ENCODE measurements at regions not wholly inside any gene's neighbourhood (a gene's known extent, or its start where the extent isn't known, plus 50 kb on each side); places are given as distances from the start of the nearest gene placed in this dataset.

DNA sequence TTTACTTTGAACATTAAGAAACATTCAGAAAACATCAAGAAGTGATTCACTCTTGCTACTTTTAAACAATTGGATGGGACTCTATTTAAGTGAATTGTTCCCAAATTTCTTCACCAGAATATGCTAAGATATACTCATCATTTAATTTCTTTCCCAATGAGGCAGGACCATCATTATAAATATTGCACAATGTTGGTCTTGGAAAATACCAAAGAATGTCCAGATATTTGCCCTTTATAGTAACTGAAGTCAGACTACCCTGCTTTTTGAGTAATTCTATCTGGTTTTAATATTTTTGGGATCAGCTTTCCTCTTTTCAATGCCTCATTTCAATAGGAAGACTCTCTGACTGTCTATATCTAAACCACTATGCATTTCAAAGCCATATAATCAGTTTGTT, 129.4 kb upstream of the TENM3 start:
- no peak for DNase-seq (ENCODE audit: low read depth in 2 of 2)

DNA sequence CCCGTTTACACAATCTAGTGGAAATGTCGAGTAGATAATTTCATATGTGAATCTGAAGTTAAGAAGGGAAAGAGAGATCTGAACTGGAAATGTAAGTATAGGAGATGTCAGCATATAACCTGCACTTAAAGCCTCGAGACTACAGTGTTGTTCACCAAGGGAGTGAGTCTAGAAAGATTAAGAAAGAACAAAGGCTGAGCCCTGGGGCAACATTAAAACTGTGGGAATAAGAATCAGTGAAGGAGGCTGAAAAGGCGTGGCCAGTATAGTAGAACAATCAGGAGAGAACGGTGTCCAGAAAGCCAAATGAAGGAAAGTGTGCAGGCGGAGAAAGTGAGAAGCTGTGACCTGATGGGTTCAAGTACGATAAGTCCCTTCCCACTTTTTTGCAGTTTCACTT, 118.8 kb upstream of the TENM3 start:
- no peak for DNase-seq (ENCODE audit: low read depth in 2 of 2)

DNA sequence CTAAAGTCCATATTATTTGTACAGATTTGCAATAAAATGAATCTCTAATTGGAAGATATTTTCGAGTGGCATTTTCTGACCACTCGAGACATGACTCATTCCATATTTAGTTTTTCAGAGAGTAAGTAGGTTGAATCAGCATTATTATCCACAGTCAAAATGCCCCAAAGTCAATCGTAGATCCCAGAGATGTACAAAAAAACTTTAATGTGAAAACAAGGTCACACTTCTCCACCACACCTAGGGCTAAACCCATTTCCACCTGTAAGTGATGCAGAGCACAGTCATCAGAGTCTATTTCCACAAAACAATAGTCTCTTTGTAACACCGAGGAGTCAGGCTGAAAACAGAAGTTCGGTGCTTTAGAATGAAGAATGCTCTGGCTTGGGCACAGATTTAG, 117.1 kb upstream of the TENM3 start:
- DNase-seq (ENCODE audit: low read depth in 2 of 2): no peak

DNA sequence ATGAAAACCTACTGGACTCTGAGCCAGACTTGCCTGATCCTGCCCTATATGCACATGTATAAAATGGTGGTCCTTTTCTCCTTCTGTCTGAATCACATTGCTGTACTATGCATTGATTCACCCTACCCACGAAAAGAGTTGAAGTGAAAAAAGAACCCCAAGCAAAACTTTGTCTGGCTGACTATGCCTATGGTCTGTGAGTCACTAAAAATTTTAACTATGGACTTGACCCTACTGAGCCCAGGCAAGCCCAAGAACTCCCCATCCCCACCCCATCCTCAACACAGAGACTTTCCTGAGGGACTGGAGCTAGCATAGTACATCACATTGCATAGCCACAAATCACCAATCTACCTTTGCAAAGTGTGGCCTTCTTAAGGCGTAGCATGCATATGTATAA, 116.6 kb upstream of the TENM3 start:
- no peak for DNase-seq (ENCODE audit: low read depth in 2 of 2)

DNA sequence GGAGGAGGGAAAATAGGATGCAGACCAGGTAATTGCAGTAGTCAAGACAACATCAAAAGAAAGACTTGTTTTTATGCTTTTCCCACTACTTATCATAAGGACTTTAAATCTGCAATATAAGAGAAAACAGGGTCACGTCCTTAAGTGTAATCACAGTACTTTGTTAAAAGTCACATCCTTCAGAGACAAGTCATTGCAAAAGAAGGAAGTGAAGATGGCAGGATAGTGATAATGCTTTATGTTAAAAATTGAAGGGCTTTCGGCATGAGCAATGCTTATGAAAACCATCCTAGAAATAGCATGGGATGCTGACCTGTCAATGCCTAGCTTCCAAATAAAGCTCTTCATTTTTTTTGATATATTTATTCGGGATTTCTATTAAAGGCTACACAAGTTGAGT, 110.2 kb upstream of the TENM3 start:
- no peak for DNase-seq (ENCODE audit: low read depth in 2 of 2)

DNA sequence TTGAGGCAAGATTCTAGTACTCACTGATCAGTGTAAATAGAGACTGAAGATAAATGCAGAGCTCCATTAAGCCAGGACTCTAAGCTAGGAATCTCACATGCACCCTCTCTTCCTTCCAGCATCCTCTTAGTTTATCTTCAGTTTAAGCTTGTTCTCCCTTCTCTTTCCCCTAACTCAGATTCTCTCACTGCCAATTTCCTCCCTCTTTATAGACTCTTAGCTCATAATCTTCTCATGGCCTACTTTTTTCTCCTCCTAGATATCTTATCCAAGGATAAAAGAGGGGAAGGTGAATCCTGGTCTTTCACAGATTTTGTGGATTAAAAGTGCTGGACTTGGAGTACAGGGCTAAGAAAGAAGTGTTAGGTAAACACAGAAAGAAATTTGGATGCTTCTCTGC, 108.9 kb upstream of the TENM3 start:
- DNase-seq (ENCODE audit: low read depth in 2 of 2): no peak

DNA sequence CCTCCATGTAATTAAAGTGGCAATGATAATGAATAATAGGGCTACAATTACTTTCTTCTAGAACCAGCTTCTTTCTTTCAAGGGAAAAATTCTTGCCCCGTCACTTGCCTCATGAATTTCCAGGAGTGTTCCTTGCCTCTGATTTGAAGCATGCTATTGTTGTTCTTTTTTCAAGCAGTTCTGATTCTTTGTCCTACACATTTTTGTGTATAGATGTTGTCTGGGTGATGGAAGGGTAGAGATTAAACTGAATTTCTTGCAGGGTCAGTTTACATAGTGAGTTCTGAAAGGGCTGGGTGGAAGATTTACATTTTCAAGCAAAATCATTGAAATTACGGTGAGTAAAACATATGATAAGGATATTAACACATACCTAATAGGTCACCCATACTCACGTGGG, 107.0 kb upstream of the TENM3 start:
- DNase-seq (ENCODE audit: low read depth in 2 of 2): no peak

DNA sequence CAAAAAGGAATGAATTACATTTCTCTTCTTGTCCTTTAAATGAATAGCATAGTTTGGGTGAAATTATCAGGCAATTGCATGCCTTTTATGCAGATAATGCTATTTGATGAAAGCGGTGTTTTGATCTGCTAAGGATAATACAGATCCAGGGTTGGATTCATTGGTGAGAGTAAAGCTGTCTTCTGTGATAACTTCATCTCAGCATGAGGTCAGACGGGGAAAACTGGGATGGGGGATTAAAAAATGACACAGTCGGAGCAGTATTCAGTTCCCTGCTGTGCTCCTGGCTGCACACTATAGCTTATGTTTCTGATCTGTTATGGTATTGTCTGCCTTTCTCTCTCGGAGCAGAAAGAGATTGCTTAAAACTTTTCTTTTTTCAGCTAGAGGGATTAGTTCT, 105.9 kb upstream of the TENM3 start:
- DNase-seq (ENCODE audit: low read depth in 2 of 2): no peak

DNA sequence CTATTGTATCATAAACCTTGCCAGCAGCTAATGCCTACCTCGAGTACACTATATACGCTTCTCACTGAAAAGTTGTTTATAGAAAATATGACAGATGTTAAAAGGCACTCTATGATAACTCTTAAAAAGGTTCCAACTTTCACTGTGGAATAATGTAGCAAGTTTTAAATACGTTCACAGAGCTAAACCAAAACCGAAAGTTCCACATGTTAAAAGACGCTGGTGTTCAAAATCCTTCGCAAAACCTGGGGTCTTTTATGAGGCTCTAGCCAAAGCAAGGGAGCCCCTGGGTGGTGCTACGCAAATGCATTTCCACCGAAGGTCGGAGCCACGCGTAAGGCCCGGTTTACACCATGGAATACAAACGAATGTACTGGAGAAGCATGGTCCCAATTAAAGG, 103.7 kb upstream of the TENM3 start:
- DNase-seq (ENCODE audit: low read depth in 2 of 2): no peak

DNA sequence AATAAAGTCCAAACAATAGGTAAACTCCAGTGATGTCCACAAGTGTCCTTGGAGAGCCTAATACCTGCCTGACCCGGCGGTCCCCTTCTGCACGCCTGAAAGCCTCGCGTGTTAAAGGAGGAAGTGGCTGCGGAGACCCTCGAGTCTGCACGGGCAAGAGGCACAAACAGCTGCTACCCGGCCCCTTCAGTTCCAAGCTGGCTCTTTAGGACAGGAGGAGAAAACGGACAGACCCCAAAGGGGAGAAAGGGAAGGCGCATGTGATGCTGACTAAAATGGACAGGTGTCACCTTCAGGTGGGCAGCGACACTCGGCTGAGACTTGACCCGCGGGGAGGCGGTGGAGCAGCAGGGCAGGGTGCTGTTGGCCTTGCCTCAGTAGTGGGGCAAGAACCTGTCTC, 102.7 kb upstream of the TENM3 start:
- no peak for DNase-seq (ENCODE audit: low read depth in 2 of 2)

DNA sequence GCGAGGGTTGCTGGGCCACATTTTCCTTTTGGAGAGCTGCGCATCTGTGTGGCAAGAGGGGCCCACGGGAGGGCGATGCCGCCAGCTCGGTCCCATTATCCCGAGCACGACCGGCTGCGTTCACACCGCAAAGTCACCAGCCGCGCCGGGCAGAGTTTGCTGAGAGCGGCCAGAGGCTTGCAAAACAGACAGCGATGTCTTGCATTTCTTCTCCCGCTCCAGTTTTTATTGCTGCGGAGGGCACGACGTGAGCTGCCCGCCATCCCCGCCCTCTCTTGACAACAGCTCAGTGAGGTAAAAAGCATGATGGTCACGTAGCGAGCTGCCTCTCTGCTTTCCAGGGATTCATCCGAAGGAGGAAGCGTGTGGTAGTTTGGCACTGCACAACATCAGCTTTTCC, 102.1 kb upstream of the TENM3 start:
- no peak for DNase-seq (ENCODE audit: low read depth in 2 of 2)

DNA sequence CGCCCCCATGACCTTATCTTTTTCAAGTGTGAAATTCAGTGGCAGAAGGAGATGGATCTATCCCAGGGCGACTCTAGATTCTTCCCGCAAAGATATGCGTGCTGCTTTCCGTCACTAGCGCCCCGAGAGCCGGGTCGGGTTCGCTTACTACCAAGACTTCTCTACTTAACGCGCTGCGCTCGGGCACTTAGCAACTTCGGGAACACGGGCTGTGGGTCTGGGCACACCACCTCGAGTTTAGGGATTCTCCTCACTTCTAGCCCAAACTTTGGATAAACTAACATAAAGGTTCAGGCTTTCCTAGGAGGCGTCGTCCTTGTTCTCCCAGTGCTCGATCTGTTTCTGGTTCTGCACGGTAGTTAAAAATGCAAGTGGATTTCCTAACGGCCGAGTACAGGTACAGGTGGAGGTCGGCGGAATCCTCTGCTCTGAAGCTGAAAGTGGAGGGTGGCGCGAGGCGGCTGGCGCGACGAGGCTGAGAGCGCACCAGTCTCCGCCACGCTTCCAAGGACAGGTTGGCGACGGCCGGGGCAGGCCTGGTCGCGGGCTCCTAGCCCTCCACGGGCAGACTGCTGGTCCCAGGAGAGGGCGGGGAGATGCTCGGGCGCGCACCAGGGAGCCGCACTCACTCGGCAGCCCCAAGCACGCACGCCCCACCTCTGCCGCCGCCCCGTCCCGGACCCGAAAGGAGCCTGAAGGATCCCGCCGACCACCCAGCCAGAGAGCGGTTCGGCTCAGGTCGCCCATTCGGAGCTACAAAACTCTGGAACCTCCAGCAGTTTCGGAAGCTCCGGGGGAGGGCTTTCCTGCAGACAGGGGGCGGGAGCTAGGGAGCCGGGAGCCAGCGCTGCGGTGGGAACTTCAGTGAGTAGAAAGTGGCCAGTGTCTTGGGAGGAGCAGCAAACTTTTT, 100.8 kb upstream of the TENM3 start:
- DNase-seq (ENCODE audit: low read depth in 2 of 2): no peak

DNA sequence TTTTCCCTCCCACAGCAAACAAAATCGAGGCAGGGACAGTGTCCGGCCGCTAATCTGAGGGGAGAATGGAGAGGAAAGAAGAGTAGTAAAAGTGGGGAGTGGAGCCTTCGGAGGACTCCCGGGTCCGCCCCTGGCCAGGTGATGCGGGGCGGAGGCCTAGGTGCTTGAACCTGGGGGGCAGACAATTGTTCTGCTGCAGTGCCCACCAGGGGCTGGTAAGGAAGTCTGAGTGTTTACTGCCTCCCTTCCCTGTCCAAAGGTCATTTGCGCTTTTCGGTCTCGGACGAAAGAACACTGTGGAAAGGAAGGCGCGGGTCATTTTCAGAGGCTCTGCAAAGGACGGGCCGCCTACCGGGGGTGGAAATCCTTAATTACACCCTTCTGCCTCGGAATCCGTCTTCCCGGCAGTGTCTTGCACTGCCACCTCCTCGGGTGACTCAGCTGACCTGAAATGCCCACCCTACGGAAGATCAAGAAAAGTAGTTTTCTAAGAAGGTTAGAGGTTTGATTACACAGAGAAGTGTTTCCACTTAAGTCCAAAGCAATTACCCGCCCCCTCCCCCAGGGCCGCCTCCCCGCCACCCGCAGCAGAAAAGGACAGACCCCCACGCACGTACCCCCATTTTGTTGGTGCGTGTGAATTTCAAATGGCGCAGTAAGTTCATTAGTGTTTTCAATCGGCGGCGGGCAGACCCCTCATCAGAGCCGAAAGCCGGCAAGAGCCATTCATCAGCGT, 99.9 kb upstream of the TENM3 start:
- no peak for DNase-seq (ENCODE audit: low read depth in 2 of 2)

DNA sequence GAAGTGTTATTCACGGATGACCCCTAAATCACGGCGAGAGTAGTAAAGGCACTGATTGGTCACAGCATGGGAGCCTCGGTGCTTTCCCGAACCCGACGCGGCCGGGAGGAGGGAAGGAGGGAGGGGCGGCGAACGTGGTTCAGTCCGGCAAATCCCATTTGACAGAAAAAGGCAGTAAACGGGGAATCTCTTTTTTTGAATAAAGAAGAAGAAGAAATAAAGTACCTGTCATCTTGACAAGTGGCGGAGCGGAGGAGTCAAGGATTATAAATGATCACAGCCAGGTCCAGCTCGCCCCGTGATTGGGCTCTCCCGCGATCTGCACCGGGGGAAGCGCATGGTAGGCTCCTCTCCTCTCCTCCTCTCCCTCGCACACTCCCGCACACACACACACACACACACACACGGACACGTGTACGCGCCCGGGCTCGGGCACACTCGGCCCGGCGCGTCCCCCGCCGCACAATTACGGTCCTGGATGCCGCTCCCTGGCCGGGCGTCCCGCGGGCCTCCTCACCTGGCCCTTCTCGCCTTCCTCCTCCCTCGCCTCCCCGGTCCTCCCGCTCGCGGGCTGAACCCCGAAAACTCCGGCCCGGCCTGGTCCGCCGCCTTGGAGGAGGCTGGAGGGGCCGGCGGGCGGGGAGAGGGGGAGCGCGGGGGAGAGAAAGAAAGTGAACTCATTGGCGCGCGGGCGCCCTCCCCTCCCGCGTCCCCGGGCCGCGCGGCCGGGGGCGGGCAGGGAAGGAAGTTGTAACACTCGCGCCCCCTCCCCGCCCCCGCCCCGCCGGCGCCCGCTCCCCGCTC, 99.2 kb upstream of the TENM3 start:
- no peak for DNase-seq (ENCODE audit: low read depth in 2 of 2)

DNA sequence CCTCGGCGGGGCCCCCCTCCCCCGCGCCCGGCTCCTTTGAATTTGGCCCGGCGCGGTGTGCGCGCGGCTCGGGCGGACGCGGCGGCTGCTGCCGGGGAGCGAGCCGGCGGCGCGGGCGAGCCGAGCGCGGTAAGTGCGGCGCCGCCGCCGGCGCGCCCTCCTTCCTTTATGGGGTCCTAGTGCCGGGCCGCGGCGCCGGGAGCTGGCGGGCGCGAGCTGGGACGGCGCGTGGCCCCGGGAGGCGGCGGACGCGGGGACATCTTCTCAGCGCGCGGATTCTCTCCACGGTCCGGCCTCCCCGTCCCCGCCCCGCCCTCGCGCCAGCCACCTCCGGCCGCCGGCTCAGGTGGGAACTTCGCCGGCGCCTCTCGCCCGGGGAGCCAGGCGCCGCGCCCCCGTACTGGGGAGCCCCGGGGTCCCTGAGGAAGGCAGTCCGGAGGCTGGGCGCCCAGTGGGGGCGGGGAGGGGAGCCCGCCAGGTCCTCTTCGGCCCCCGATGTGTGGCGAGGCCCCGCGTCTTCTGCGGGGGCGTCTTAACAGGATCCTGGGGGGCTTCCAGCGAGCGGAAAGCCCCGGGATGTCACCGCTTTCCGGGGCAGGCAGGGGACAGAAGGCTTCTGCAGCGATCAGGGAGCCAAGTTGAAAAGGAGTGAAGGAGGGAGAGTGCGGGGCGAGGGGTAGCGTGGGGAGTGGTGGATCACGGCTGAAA, 98.4 kb upstream of the TENM3 start:
- DNase-seq (ENCODE audit: low read depth in 2 of 2): no peak

DNA sequence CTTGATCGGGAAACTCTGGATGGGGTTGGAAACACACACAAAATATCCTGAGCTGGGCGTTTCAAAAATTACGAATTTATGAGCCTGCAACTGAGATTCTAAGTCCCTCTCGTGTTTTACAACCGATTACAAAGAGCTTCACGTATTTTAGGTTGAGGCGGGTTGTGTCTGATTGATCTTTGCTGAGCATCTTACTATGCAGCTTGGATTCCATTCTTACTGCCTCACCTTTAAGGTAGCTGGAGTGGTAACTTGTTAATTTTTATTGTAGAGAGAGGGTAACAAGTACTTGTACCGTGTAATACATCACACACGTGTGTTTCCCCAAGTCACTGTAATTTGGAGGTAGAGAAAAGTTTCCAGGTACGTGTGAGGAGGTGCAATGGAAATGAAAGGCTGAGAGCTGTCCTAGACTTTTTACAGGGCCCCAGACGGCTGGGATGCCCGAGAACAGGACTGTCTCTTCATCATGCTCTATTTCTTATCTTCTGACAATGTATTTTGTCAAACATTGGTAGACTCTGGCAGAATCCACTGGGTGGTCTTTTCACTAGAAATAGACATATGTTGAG, 97.8 kb upstream of the TENM3 start:
- DNase-seq (ENCODE audit: low read depth in 2 of 2): no peak

DNA sequence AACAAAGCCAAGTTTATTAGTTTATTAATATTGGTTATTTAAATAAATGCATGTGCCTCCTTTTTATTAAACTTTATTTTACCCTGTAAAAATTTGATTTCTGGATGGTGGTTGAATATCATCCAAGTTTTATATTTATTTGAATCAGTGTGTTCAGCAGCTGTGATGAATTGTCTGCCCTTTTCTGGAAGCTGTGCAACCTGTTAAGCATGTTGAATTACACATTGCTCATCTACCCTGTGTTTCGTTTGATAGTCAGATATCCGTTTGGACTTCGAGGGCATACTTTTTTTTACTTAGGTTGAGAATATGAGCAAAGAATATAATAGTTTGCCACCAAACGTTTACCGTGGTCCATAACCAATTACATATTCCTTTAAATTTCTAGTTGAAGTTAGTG, 95.8 kb upstream of the TENM3 start:
- DNase-seq (ENCODE audit: low read depth in 2 of 2): no peak

DNA sequence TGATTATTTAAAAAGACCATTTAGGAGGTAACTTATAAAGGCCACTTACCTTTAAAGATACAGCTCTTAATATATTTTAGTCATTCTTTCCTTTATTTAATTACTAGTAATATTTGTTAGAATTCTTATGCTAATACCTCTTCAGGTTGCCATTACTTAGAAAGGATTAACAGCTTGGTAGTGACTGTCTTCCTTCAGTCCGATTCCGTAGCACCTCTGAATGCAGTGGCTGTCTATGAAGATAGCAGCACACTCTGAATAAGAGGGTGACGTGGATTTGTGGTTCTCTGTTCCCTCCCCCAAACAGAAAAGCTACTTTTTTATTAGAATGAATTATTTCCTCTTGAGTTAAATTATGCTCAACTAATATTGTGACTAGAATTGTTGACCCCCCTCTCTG, 92.6 kb upstream of the TENM3 start:
- no peak for DNase-seq (ENCODE audit: low read depth in 2 of 2)

DNA sequence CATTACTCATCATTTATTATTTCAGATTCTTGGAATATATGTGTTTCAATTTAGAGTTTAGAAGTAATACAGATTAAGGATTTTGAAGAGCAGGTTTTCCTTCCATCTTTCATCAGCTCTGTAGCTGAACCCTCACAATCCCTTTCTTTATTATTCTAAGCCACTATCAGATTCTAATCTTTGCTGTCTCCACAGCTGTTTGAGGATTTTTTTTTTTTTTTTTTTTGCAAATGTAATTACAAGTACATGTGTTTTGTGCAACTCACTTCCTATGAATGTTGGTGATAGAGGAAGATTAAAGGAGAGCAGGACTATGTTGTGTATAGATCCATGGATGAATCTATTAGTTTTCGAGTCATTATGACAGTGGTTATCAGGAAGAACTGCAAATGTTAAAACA, 87.4 kb upstream of the TENM3 start:
- DNase-seq (ENCODE audit: low read depth in 2 of 2): no peak

DNA sequence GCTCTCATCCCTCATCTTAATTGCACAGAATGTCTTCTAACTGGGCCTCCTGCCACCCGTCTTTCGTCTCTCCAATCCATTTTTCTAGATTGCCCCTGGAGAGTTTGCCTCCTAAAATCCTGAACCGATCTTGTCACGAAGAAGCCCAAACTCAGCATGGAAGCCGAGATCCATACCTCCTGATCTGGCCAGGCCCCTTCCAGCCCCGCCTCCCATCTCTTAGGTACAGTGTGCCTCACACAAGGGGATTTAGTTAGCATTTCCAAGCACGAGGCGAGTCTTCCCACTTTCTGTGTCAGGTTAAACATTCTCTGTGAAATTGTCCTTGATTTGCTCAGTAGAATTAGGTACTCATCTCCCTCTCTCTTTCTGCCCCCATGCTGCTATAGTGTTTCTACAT, 80.0 kb upstream of the TENM3 start:
- no peak for DNase-seq (ENCODE audit: low read depth in 2 of 2)

DNA sequence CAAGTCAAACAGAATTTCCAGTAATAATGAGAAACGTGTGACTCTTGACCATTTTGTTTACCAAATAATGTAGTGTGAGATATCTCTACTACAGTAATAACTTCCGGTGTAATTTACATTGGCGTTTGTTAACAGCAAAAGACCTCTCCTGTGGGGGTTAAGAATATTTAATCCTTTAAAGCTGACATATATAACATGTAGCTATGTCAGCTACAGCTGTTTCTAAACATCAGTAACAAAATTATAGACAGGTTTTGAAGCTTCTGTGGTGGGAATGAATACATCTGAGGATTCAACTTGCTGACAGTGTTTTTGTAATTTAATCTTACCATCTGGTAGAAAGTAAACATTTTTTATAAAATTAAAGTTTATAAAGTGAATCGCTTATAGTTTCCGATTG, 73.6 kb upstream of the TENM3 start:
- DNase-seq (ENCODE audit: low read depth in 2 of 2): no peak

DNA sequence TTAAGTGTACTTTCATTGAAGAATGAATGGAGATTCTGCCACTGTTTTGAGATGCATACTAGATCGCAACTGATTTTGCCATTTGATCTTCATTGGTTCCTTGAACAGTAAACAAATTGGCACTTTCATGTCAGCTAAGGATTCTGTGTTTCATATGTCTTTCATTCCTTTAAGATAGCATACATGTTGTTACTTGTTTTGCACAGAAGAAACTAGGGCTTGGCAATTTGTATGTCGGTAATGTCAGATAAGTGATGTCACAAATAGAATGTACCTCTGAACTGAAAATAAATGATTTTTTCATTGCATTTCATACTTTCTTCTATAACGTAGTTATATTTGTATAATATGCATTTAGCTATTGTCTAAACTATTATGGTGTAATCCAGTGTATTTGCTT, 73.2 kb upstream of the TENM3 start:
- no peak for DNase-seq (ENCODE audit: low read depth in 2 of 2)

All from stimulated activated CD8-positive, alpha-beta memory T cell treated with anti-CD3 and anti-CD28 coated beads, Interleukin-7, amount 100 ng/mL, for 1 hour (primary cell).